Esophagus squamous epithelium (tissue), 5 donors: ENCODE measurements at regions not wholly inside any gene's neighbourhood (a gene's known extent, or its start where the extent isn't known, plus 50 kb on each side); places are given as distances from the start of the nearest gene placed in this dataset.

Source experiments
- DNase-seq: peaks from one replicate; lab custom pipeline; 2025; lab: John Stamatoyannopoulos, UW
- H3K27ac ChIP-seq, 4 donors: fragments of 200-600 bp; sonication (generic); one replicate each; pipeline ENCODE4 v1.5.1; 2016 to 2019; ENCODE audit warnings: mild to moderate bottlenecking in 1 of 4
- H3K27me3 ChIP-seq, 4 donors: fragments of 200-600 bp; sonication (generic); 1 replicate in 3 of 4; 2 replicates in 1 of 4; pipeline versions ENCODE4 v1.5.1 to v1.6.0; 2017 to 2021; ENCODE audit warnings: antibody characterized with exemption in 1 of 4
- H3K36me3 ChIP-seq, 3 donors: fragments of 200-600 bp; sonication (generic); one replicate each; pipeline ENCODE4 v1.5.1; 2016 to 2019
- H3K4me1 ChIP-seq, 3 donors: fragments of 200-600 bp; sonication (generic); one replicate each; pipeline ENCODE4 v1.5.1; 2017 to 2019
- H3K4me3 ChIP-seq, 4 donors: fragments of 200-600 bp; sonication (generic); 1 replicate in 3 of 4; 2 replicates in 1 of 4; pipeline ENCODE4 v1.5.1; 2016 to 2019; ENCODE audit warnings: mild to moderate bottlenecking in 2 of 4, moderate library complexity in 1 of 4
- H3K9me3 ChIP-seq, 3 donors: fragments of 200-600 bp; sonication (generic); one replicate each; pipeline ENCODE4 v1.5.1; 2016 to 2019
- CTCF ChIP-seq, 6 experiments: fragments of 450-650 bp in 4 of 6; fragments of 200-600 bp in 2 of 6; sonication (generic) in 2 of 6; IDR thresholded peaks; one replicate each; pipeline ENCODE4 v1.5.1; 2016 to 2019; ENCODE audit warnings: antibody characterized with exemption in 6 of 6, mild to moderate bottlenecking in 4 of 6, moderate library complexity in 4 of 6
- POLR2A ChIP-seq, 4 donors: fragments of 450-650 bp; IDR thresholded peaks; one replicate each; pipeline ENCODE4 v1.6.1; 2017; ENCODE audit warnings: antibody characterized with exemption in 4 of 4, mild to moderate bottlenecking in 4 of 4, moderate library complexity in 3 of 4
- WGBS, 2 donors: methylation state at CpG; one replicate each; pipeline ENCODE4 v1.1.5; 2018; 5-methylcytosine and 5-hydroxymethylcytosine counted together
- intact Hi-C: fragments of 100-400 bp; cut with DNase I; formaldehyde crosslinking; loops from one replicate; pipeline ENCODE4 v1.15.0; 2022
- donor health status: DM: yes; HTN: yes; CAD: no.

DNA sequence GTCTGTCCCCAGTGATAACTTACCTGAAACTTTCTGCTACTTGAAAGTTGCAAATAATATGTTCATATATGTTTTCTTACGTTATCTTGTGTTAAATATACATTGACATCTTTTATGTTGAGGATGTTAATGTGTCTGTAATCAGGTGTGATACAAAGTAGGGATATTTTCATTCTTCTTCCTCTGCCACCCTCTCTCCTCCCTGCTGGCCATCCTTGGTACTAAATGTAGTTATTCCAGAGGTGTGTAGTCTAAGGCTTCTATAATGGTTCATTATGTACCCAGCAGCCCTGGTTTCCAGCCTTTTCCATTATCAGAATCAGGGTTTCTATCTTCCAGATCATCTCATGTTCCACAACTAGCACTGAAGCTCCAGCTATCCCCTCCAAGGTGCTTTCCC lies 606.7 kb upstream of the KLHL1 start:
- no peak for TF ChIP-seq POLR2A (IDR thresholded peaks at IDR 0.05)
- TF ChIP-seq CTCF (IDR thresholded peaks at IDR 0.05), result no peak
- Histone ChIP-seq H3K9me3 (peaks cover 0 to 3% (median 0%) of the 10 kb centered on the region in 3 donors), H3K27me3 (no peaks in the 10 kb centered on the region), H3K36me3 (no peaks in the 10 kb centered on the region), H3K4me1 (no peaks in the 10 kb centered on the region), H3K27ac (no peak overlapping the region), H3K4me3 (no peak overlapping the region)
- no peak for DNase-seq
- intact Hi-C loops, result no loop called here
- 43 to 52% methylated on average over 1 of the region's 1 CpG for WGBS, 2 donors

DNA sequence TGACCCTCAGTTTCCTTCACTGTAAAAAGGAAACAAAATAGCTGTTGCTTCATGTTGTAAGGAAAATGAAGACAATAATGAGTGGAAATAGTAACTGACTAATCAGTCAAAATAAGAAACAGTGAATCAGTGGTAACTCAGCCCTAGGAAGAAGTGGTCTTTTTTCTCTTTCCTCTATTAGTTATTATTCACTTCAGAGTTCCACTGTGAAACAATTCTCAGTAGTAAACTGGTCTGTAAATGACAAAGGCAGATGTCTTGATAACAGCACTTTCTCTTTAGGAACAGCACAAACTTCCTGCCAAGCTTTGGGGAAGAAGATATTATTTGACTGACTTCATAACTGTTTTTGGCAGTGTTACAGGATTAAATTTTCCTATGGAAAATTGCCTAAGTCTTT lies 600.5 kb upstream of the KLHL1 start:
- H3K36me3 ChIP-seq, result no peaks in the 10 kb centered on the region
- no peak overlapping the region for H3K4me3 ChIP-seq
- H3K27me3 ChIP-seq, result no peaks in the 10 kb centered on the region
- H3K27ac ChIP-seq, result no peak overlapping the region
- no peaks in the 10 kb centered on the region for H3K4me1 ChIP-seq
- TF ChIP-seq POLR2A (IDR thresholded peaks at IDR 0.05) (no peak), CTCF (IDR thresholded peaks at IDR 0.05) (no peak)
- DNase-seq, result no peak
- intact Hi-C loops, result no loop called here
- no peaks in the 10 kb centered on the region for H3K9me3 ChIP-seq

- no peaks in the 10 kb centered on the region for H3K4me1 ChIP-seq
- H3K9me3 ChIP-seq, result no peaks in the 10 kb centered on the region
- no peak for DNase-seq
- 52 to 68% methylated on average over 4 of the region's 4 CpGs for WGBS, 2 donors
- intact Hi-C loops, result no loop called here
- TF ChIP-seq POLR2A (IDR thresholded peaks at IDR 0.05), result no peak
- TF ChIP-seq CTCF (IDR thresholded peaks at IDR 0.05), result no peak
- H3K27ac ChIP-seq, result no peak overlapping the region
- H3K36me3 ChIP-seq, result no peaks in the 10 kb centered on the region
- no peaks in the 10 kb centered on the region for H3K27me3 ChIP-seq
- H3K4me3 ChIP-seq, result no peak overlapping the region
Measured at GRCh38 chr13:70703755-70704154, 595.5 kb upstream of the KLHL1 start.

- Histone ChIP-seq H3K36me3 (no peaks in the 10 kb centered on the region), H3K4me3 (no peak overlapping the region), H3K4me1 (no peaks in the 10 kb centered on the region), H3K27me3 (no peaks in the 10 kb centered on the region), H3K27ac (no peak overlapping the region), H3K9me3 (no peaks in the 10 kb centered on the region)
- intact Hi-C loops, result no loop called here
- TF ChIP-seq CTCF (IDR thresholded peaks at IDR 0.05) (no peak), POLR2A (IDR thresholded peaks at IDR 0.05) (no peak)
- DNase-seq, result no peak
- WGBS, 2 donors, result 28 to 34% methylated on average over 3 of the region's 3 CpGs
Measured at GRCh38 chr13:70694996-70695715, 586.9 kb upstream of the KLHL1 start.

DNA sequence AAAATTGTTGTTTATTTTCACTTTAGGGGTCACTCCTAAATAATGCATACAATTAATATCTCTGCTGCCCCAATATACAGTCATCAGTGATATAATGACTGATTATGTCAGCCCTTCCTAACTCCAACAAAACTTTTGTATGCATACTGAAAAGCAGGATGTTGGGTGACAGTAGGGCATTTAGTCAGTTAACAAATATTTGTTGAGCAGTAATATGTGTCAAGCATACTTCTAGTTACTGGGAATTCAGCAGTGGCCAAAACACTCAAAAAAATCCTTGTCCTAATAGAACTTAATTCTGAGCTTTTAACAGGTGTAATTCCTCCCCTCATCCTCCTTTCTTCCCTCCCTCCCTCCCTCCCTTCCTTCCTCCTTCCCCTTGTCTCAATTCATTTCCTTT lies 560.7 kb upstream of the KLHL1 start:
- TF ChIP-seq CTCF (IDR thresholded peaks at IDR 0.05) (no peak), POLR2A (IDR thresholded peaks at IDR 0.05) (no peak)
- Histone ChIP-seq H3K27me3 (no peaks in the 10 kb centered on the region), H3K4me1 (no peaks in the 10 kb centered on the region), H3K27ac (no peak overlapping the region), H3K36me3 (no peaks in the 10 kb centered on the region), H3K4me3 (no peak overlapping the region), H3K9me3 (no peaks in the 10 kb centered on the region)
- intact Hi-C loops, result no loop called here
- no peak for DNase-seq
